ENCODE measurements at regions not wholly inside any gene's neighbourhood (a gene's known extent, or its start where the extent isn't known, plus 50 kb on each side); places are given as distances from the start of the nearest gene placed in this dataset.

DNA sequence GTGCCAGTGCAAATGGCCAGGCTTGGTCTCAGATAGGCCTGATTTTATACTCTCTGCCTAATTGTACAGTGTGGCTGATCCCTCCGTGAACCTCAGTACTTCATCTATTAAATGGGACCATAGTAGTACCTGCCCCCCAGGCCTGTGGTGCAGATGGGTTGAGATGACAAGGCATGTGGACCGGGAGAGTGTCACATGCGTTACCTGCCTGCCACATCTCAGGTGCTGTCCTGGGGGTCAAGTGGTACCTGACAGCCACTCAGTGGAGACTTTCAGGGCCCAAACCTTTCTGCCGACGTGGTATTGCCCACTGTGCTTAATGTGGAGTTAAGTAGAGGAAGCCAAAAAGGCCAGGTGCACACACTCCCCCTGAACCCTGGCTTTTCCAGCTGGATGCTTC is 197.3 kb downstream of the FOXD2 start:
- Histone ChIP-seq H3K79me2 (ENCODE audit: insufficient read depth, low read length) (no peaks in the 10 kb centered on the region), H3K27ac (ENCODE audit: low read depth, low read length, poor library complexity, severe bottlenecking) (no peak overlapping the region), H2AFZ (ENCODE audit: low read length) (no peak overlapping the region), H3K4me3 (ENCODE audit: low read depth, low read length, poor library complexity, severe bottlenecking) (no peak overlapping the region), H3K9ac (ENCODE audit: low read length) (no peak overlapping the region), H3K9me3 (ENCODE audit: low read length) (no peaks in the 10 kb centered on the region), H3K4me2 (ENCODE audit: low read length) (no peak overlapping the region), H4K20me1 (ENCODE audit: insufficient read depth, low read length) (no peaks in the 10 kb centered on the region), H3K9me2 (ENCODE audit: low read depth, low read length) (no peaks in the 10 kb centered on the region), H3K4me1 (ENCODE audit: insufficient read depth, low read length, severe bottlenecking) (no peaks in the 10 kb centered on the region), H3F3A (ENCODE audit: insufficient read depth, low read length) (no peaks in the 10 kb centered on the region), H3K27me3 (ENCODE audit: insufficient read depth, low read length) (peaks cover 7% of the 10 kb centered on the region; the same call in 1 of the 2 replicates), H3K36me3 (ENCODE audit: insufficient read depth, low read length) (no peaks in the 10 kb centered on the region)
- TF ChIP-seq, protein P1, sequence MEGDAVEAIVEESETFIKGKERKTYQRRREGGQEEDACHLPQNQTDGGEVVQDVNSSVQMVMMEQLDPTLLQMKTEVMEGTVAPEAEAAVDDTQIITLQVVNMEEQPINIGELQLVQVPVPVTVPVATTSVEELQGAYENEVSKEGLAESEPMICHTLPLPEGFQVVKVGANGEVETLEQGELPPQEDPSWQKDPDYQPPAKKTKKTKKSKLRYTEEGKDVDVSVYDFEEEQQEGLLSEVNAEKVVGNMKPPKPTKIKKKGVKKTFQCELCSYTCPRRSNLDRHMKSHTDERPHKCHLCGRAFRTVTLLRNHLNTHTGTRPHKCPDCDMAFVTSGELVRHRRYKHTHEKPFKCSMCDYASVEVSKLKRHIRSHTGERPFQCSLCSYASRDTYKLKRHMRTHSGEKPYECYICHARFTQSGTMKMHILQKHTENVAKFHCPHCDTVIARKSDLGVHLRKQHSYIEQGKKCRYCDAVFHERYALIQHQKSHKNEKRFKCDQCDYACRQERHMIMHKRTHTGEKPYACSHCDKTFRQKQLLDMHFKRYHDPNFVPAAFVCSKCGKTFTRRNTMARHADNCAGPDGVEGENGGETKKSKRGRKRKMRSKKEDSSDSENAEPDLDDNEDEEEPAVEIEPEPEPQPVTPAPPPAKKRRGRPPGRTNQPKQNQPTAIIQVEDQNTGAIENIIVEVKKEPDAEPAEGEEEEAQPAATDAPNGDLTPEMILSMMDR (IDR thresholded peaks at IDR 0.05; ENCODE audit: low read length): no peak
- TF ChIP-seq EZH2 (IDR thresholded peaks at IDR 0.05; ENCODE audit: borderline replicate concordance, low read length): no peak

DNA sequence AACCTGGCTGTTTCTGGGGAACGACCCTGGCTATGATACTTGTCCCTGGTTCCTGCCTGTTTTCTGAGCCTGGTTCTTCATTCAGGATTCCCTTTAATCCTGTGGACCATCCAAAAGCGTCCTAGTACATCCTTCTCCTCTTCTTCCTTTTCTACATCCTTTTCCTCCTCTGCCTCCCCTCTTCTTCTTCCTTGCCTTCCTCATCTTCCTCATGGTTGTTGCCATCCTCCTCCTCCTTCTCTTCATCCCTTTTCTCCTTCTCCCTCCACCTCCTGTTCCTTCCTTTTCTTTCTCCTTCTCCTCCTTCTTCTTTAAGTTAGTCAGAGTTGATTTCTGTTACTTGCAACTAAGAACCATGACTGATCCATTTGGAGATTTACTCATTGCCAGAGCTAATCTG is 197.8 kb downstream of the FOXD2 start:
- Histone ChIP-seq H2AFZ (ENCODE audit: low read length) (no peak overlapping the region), H3K27ac (ENCODE audit: low read depth, low read length, poor library complexity, severe bottlenecking) (no peak overlapping the region), H3K4me3 (ENCODE audit: low read depth, low read length, poor library complexity, severe bottlenecking) (no peak overlapping the region), H3K9ac (ENCODE audit: low read length) (no peak overlapping the region), H3K4me1 (ENCODE audit: insufficient read depth, low read length, severe bottlenecking) (no peaks in the 10 kb centered on the region), H3K36me3 (ENCODE audit: insufficient read depth, low read length) (no peaks in the 10 kb centered on the region), H3F3A (ENCODE audit: insufficient read depth, low read length) (no peaks in the 10 kb centered on the region), H3K27me3 (ENCODE audit: insufficient read depth, low read length) (peaks cover 7% of the 10 kb centered on the region; the same call in 1 of the 2 replicates), H3K4me2 (ENCODE audit: low read length) (no peak overlapping the region), H3K9me3 (ENCODE audit: low read length) (no peaks in the 10 kb centered on the region), H4K20me1 (ENCODE audit: insufficient read depth, low read length) (no peaks in the 10 kb centered on the region), H3K79me2 (ENCODE audit: insufficient read depth, low read length) (no peaks in the 10 kb centered on the region), H3K9me2 (ENCODE audit: low read depth, low read length) (no peaks in the 10 kb centered on the region)
- TF ChIP-seq EZH2 (IDR thresholded peaks at IDR 0.05; ENCODE audit: borderline replicate concordance, low read length): no peak
- TF ChIP-seq, protein P1 (IDR thresholded peaks at IDR 0.05; ENCODE audit: low read length): no peak

DNA sequence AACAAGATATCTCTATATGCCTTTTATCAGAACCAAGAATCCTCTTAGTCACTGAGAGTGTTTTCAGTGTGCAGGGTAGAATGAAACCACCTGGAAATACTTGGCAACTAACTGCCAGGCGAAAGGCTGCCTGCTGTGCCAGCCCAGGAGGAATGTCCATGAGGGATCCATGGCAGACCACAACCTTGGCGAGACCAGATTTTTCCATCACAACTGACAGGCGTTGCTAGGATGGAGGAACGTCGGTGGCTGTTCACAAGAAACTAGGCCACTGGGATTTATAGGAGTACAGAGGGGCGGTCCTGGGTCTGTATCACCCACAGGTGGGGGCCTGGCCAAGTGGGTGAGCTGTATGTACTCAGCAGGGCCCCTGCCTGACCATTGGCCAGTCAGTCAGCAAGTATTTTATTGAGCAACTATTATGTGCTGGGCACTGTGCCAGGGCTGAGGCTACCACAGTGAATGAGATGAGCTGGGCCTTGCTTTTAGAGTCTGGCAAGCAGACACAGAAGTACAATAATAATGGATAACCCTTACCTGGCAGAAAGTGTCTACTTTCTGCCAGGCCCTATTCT is 199.4 kb downstream of the FOXD2 start:
- no peaks in the 10 kb centered on the region for H3K36me3 ChIP-seq (ENCODE audit: insufficient read depth, low read length)
- H3K4me2 ChIP-seq (ENCODE audit: low read length): no peak overlapping the region
- no peak overlapping the region for H3K4me3 ChIP-seq (ENCODE audit: low read depth, low read length, poor library complexity, severe bottlenecking)
- TF ChIP-seq EZH2 (IDR thresholded peaks at IDR 0.05; ENCODE audit: borderline replicate concordance, low read length): no peak
- TF ChIP-seq, protein P1 (IDR thresholded peaks at IDR 0.05; ENCODE audit: low read length): no peak
- no peaks in the 10 kb centered on the region for H3K9me2 ChIP-seq (ENCODE audit: low read depth, low read length)
- H3K79me2 ChIP-seq (ENCODE audit: insufficient read depth, low read length): no peaks in the 10 kb centered on the region
- H3F3A ChIP-seq (ENCODE audit: insufficient read depth, low read length): no peaks in the 10 kb centered on the region
- no peaks in the 10 kb centered on the region for H3K4me1 ChIP-seq (ENCODE audit: insufficient read depth, low read length, severe bottlenecking)
- H3K27me3 ChIP-seq (ENCODE audit: insufficient read depth, low read length): peaks cover 7% of the 10 kb centered on the region; the same call in 1 of the 2 replicates
- no peaks in the 10 kb centered on the region for H3K9me3 ChIP-seq (ENCODE audit: low read length)
- H3K27ac ChIP-seq (ENCODE audit: low read depth, low read length, poor library complexity, severe bottlenecking): no peak overlapping the region
- H3K9ac ChIP-seq (ENCODE audit: low read length): no peak overlapping the region
- no peaks in the 10 kb centered on the region for H4K20me1 ChIP-seq (ENCODE audit: insufficient read depth, low read length)
- no peak overlapping the region for H2AFZ ChIP-seq (ENCODE audit: low read length)

Measured in OCI-LY1 (cell line).